RWPE2 (cell line): ENCODE measurements at regions not wholly inside any gene's neighbourhood (a gene's known extent, or its start where the extent isn't known, plus 50 kb on each side); places are given as distances from the start of the nearest gene placed in this dataset.

Experiments used
- ATAC-seq: fragments of 200-7000 bp; cut with Tn5 transposase; 3 replicates; pipeline ENCODE4 v1.9.1; 2021; ENCODE audit warnings: low read depth
- DNase-seq: peaks from one replicate; pipeline ENCODE4 v3.0.0-alpha.2; 2020; ENCODE audit warnings: low spot score
- H3K27ac ChIP-seq: fragments of 450-650 bp; 2 replicates; pipeline ENCODE4 v1.5.1; 2017; ENCODE audit warnings: mild to moderate bottlenecking; ENCODE audit not compliant: poor library complexity, severe bottlenecking
- H3K27me3 ChIP-seq: fragments of 250-450 bp; sonication (Bioruptor Pico); 2 replicates; pipeline ENCODE4 v1.5.1; 2021; ENCODE audit warnings: mild to moderate bottlenecking, moderate library complexity; ENCODE audit not compliant: insufficient read depth, poor library complexity, severe bottlenecking
- H3K36me3 ChIP-seq: fragments of 250-450 bp; sonication (Bioruptor Pico); 2 replicates; pipeline ENCODE4 v1.5.1; 2020; ENCODE audit warnings: low read depth, mild to moderate bottlenecking, moderate library complexity
- H3K4me1 ChIP-seq: fragments of 250-450 bp; sonication (Bioruptor Pico); 2 replicates; pipeline ENCODE4 v1.5.1; 2021; ENCODE audit warnings: mild to moderate bottlenecking, moderate library complexity; ENCODE audit not compliant: insufficient read depth, poor library complexity, severe bottlenecking
- H3K4me3 ChIP-seq: fragments of 250-450 bp; sonication (Bioruptor Pico); 2 replicates; pipeline ENCODE4 v1.5.1; 2021; ENCODE audit warnings: mild to moderate bottlenecking, moderate library complexity; ENCODE audit not compliant: severe bottlenecking
- H3K9me3 ChIP-seq: fragments of 250-450 bp; sonication (Bioruptor Pico); 2 replicates; pipeline ENCODE4 v1.5.1; 2021; ENCODE audit warnings: mild to moderate bottlenecking, moderate library complexity; ENCODE audit not compliant: severe bottlenecking
- CTCF ChIP-seq: fragments of 450-650 bp; IDR thresholded peaks from one replicate; pipeline ENCODE4 v1.5.1; 2017; ENCODE audit warnings: mild to moderate bottlenecking, moderate library complexity; ENCODE audit not compliant: poor library complexity, severe bottlenecking

- no peak for TF ChIP-seq CTCF
These were observed 108.8 kb upstream of the UMPS start for GRCh38 chr3:124621498-124621897.

GRCh38 chr3:124625074-124625473, 105.2 kb upstream of the UMPS start:
- no peaks in the 10 kb centered on the region for H3K36me3 ChIP-seq
- H3K4me3 ChIP-seq, result no peak overlapping the region
- no peak overlapping the region for H3K27ac ChIP-seq
- no peaks in the 10 kb centered on the region for H3K27me3 ChIP-seq
- ATAC-seq (no peak), DNase-seq (no peak)
- no peaks in the 10 kb centered on the region for H3K4me1 ChIP-seq
- no peaks in the 10 kb centered on the region for H3K9me3 ChIP-seq
- no peak for TF ChIP-seq CTCF

More at GRCh38 chr3:124621498-124621897, 108.8 kb upstream of the UMPS start:
- Histone ChIP-seq H3K27ac (no peak overlapping the region), H3K4me1 (no peaks in the 10 kb centered on the region), H3K27me3 (no peaks in the 10 kb centered on the region), H3K4me3 (no peak overlapping the region), H3K9me3 (no peaks in the 10 kb centered on the region), H3K36me3 (no peaks in the 10 kb centered on the region)
- DNase-seq (no peak), ATAC-seq (no peak)

- Histone ChIP-seq H3K4me1 (no peaks in the 10 kb centered on the region), H3K27ac (no peak overlapping the region), H3K36me3 (no peaks in the 10 kb centered on the region), H3K27me3 (no peaks in the 10 kb centered on the region), H3K4me3 (no peak overlapping the region), H3K9me3 (no peaks in the 10 kb centered on the region)
- no peak for ATAC-seq
- no peak for TF ChIP-seq CTCF
- no peak for DNase-seq
These were observed 102.7 kb upstream of the UMPS start for GRCh38 chr3:124627501-124627908.

- H3K27me3 ChIP-seq, result no peaks in the 10 kb centered on the region
- no peak for DNase-seq
- H3K9me3 ChIP-seq, result no peaks in the 10 kb centered on the region
- TF ChIP-seq CTCF, result no peak
- H3K4me3 ChIP-seq, result no peak overlapping the region
- H3K36me3 ChIP-seq, result no peaks in the 10 kb centered on the region
- no peak for ATAC-seq
- no peak overlapping the region for H3K27ac ChIP-seq
- H3K4me1 ChIP-seq, result no peaks in the 10 kb centered on the region
These were observed 101.4 kb upstream of the UMPS start for GRCh38 chr3:124628863-124629262.

GRCh38 chr3:124629497-124629896, 100.8 kb upstream of the UMPS start:
- no peak for TF ChIP-seq CTCF
- Histone ChIP-seq H3K4me1 (no peaks in the 10 kb centered on the region), H3K27ac (no peak overlapping the region), H3K4me3 (no peak overlapping the region), H3K9me3 (no peaks in the 10 kb centered on the region), H3K36me3 (no peaks in the 10 kb centered on the region), H3K27me3 (no peaks in the 10 kb centered on the region)
- DNase-seq, result no peak
- ATAC-seq, result no peak
